ENCODE measurements at regions not wholly inside any gene's neighbourhood (a gene's known extent, or its start where the extent isn't known, plus 50 kb on each side); places are given as distances from the start of the nearest gene placed in this dataset.

DNA sequence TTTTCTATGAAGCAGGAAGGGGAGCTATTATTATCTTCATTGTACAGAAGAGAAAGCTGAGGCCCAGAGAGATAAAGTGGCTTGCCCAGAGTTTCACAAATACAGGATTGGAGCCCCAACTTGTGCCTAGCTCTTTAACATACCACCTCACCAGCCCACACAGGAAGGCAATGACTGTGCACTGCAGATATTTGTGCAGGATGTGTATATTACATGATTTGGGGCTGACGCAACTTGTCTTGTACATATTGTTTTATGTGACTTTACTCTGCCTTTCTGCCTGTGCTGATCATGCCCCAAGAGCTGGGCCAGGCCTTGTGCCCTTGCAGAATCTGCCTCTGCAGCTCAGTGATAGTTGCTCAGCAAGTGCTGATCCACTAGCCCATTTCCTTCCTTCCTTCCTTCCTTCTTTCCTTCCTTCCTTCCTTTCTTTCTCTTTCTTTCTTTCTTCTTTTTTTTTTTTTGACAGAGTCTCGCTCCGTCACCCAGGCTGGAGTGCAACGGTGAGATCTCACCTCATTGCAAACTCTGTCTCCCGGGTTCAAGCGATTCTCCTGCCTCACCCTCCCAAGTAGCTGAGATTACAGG lies 106.6 kb upstream of the TBCA start:
- TF ChIP-seq FOXP2 (optimal IDR thresholded peaks at IDR 0.05; ENCODE audit: borderline replicate concordance, extremely low read depth, extremely low read length, insufficient read depth) (no peak), TAF1 (IDR thresholded peaks at IDR 0.05; ENCODE audit: borderline replicate concordance, insufficient read depth, low read length) (no peak), POLR2AphosphoS5 (IDR thresholded peaks at IDR 0.05; ENCODE audit: low read depth, low read length) (no peak)

DNA sequence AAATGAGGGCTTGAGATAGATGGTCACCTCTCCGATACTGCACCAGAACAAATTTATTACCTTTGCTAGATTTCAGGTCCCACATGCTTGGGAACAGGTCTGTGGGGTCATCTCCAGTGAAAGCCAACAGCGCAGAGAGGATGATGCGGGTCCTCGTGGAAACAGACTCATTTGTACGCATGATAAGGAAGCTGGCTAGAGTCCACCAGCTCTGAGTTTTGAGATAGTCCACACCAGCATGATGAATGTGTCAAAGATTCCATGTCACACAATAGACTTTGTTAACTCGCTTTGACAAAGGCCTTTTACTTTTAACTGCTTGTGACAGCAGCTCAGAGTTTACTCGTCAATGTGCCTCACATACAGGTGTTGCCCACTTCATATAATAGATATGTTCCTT lies 105.4 kb upstream of the TBCA start:
- no peak for TF ChIP-seq SIN3A (IDR thresholded peaks at IDR 0.05; ENCODE audit: borderline replicate concordance, insufficient read depth, low read length)
- no peak for TF ChIP-seq POLR2AphosphoS5 (IDR thresholded peaks at IDR 0.05; ENCODE audit: low read depth, low read length)
- TF ChIP-seq, protein P1, sequence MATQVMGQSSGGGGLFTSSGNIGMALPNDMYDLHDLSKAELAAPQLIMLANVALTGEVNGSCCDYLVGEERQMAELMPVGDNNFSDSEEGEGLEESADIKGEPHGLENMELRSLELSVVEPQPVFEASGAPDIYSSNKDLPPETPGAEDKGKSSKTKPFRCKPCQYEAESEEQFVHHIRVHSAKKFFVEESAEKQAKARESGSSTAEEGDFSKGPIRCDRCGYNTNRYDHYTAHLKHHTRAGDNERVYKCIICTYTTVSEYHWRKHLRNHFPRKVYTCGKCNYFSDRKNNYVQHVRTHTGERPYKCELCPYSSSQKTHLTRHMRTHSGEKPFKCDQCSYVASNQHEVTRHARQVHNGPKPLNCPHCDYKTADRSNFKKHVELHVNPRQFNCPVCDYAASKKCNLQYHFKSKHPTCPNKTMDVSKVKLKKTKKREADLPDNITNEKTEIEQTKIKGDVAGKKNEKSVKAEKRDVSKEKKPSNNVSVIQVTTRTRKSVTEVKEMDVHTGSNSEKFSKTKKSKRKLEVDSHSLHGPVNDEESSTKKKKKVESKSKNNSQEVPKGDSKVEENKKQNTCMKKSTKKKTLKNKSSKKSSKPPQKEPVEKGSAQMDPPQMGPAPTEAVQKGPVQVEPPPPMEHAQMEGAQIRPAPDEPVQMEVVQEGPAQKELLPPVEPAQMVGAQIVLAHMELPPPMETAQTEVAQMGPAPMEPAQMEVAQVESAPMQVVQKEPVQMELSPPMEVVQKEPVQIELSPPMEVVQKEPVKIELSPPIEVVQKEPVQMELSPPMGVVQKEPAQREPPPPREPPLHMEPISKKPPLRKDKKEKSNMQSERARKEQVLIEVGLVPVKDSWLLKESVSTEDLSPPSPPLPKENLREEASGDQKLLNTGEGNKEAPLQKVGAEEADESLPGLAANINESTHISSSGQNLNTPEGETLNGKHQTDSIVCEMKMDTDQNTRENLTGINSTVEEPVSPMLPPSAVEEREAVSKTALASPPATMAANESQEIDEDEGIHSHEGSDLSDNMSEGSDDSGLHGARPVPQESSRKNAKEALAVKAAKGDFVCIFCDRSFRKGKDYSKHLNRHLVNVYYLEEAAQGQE (IDR thresholded peaks at IDR 0.05; ENCODE audit: insufficient read depth in 1 of 2, low read depth in 2 of 2, low read length in 2 of 2) = no peak
- no peak for TF ChIP-seq TAF1 (IDR thresholded peaks at IDR 0.05; ENCODE audit: borderline replicate concordance, insufficient read depth, low read length)
- no peak for TF ChIP-seq FOXP2 (optimal IDR thresholded peaks at IDR 0.05; ENCODE audit: borderline replicate concordance, extremely low read depth, extremely low read length, insufficient read depth)

DNA sequence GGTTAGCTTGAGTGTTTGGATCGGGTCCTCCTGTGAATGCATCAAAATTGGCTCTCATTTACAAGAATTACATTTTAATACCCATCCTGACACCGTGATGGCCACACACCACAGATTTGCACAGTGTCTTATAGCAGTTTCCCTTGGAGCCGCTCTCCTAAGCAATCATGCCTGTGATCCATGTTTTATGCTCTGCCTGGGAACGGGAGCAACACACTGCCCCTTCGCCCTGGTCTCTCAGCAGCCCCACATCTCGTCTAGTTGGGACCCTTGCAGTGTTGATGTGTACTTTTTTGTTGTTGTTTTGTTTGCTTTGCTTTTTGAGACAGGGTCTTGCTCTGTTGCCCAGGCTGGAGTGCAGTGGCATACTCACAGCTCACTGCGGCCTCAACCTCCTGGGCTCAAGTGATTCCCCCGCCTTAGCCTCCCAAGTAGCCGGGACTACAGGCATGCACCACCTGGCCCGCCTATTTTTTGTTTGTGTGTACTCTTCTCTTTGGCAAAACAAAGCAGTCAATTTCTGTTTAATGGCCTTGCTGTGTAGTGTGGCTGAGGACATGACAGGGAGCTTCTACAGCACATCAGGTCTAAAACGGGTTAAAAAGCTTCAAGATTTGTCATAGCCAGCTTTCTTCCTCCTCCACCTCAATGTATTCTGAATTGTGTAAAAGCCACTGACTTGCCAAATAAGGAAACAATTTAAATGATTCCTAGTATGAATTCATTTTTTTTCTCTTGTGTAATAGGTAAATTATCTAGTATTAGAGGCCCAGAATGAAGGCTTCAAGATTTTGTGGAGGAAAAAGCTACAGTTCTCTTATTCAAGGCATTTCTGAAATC lies 101.6 kb upstream of the TBCA start:
- TF ChIP-seq SIN3A (IDR thresholded peaks at IDR 0.05; ENCODE audit: borderline replicate concordance, insufficient read depth, low read length) = no peak
- TF ChIP-seq, protein P1 (IDR thresholded peaks at IDR 0.05; ENCODE audit: insufficient read depth in 1 of 2, low read depth in 2 of 2, low read length in 2 of 2) = no peak
- no peak for TF ChIP-seq TAF1 (IDR thresholded peaks at IDR 0.05; ENCODE audit: borderline replicate concordance, insufficient read depth, low read length)
- TF ChIP-seq FOXP2 (optimal IDR thresholded peaks at IDR 0.05; ENCODE audit: borderline replicate concordance, extremely low read depth, extremely low read length, insufficient read depth) = no peak
- no peak for TF ChIP-seq POLR2AphosphoS5 (IDR thresholded peaks at IDR 0.05; ENCODE audit: low read depth, low read length)

DNA sequence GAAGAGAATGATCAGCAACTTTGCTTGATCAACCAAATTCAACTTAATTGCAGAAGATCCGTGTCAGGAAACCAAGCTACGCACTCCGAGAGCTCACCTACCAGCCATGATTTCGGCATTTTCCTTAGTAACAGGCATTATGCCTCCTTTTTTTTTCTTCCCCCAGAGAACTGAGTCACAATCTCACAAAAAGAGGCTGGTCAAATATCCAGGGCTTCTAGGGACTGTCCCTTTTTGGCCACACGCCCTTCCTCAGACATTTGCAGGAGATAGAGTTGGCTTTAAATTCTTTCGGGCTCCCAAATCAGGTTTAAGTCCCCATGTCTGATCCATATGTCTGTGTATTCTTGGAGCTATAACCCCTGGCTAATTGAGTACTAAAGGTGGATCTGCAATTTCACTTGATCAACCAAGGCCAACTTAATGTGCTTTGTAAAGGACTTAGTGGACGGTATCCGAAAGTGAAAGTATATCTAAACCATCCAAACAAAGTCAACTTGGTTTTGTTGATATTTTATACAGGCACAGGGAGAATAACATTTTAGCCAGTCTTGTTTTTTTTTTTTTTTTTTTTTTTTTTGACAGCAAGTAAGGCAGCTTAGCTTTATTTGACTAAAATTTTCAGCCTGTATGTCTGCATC lies 100.8 kb upstream of the TBCA start:
- TF ChIP-seq TAF1 (IDR thresholded peaks at IDR 0.05; ENCODE audit: borderline replicate concordance, insufficient read depth, low read length) = no peak
- TF ChIP-seq, protein P1 (IDR thresholded peaks at IDR 0.05; ENCODE audit: insufficient read depth in 1 of 2, low read depth in 2 of 2, low read length in 2 of 2) = no peak
- TF ChIP-seq POLR2AphosphoS5 (IDR thresholded peaks at IDR 0.05; ENCODE audit: low read depth, low read length) = no peak
- no peak for TF ChIP-seq FOXP2 (optimal IDR thresholded peaks at IDR 0.05; ENCODE audit: borderline replicate concordance, extremely low read depth, extremely low read length, insufficient read depth)
- TF ChIP-seq SIN3A (IDR thresholded peaks at IDR 0.05; ENCODE audit: borderline replicate concordance, insufficient read depth, low read length) = no peak

DNA sequence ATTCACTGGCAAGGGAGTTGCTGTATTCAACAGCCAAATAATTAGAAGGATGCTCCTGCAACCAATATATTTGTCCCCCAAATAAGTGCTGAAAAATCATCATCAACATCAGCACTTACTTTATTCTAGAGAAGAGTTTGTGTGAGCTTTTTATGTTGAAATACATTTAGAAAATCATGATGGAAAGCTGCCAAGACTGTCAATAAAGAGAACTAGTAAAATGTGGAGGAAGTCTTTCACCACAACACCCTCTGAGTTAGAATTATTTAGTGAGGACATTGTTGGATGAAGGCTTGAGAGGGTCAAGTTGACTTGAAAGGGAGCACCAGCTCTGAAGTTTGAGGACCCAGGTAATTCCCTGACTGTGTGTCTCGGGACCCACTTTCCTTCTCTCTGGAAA lies 100.2 kb upstream of the TBCA start:
- TF ChIP-seq POLR2AphosphoS5 (IDR thresholded peaks at IDR 0.05; ENCODE audit: low read depth, low read length) = no peak
- TF ChIP-seq SIN3A (IDR thresholded peaks at IDR 0.05; ENCODE audit: borderline replicate concordance, insufficient read depth, low read length) = no peak
- TF ChIP-seq, protein P1 (IDR thresholded peaks at IDR 0.05; ENCODE audit: insufficient read depth in 1 of 2, low read depth in 2 of 2, low read length in 2 of 2) = no peak
- TF ChIP-seq TAF1 (IDR thresholded peaks at IDR 0.05; ENCODE audit: borderline replicate concordance, insufficient read depth, low read length) = no peak
- no peak for TF ChIP-seq FOXP2 (optimal IDR thresholded peaks at IDR 0.05; ENCODE audit: borderline replicate concordance, extremely low read depth, extremely low read length, insufficient read depth)
